ENCODE measurements at regions not wholly inside any gene's neighbourhood (a gene's known extent, or its start where the extent isn't known, plus 50 kb on each side); places are given as distances from the start of the nearest gene placed in this dataset.

DNA sequence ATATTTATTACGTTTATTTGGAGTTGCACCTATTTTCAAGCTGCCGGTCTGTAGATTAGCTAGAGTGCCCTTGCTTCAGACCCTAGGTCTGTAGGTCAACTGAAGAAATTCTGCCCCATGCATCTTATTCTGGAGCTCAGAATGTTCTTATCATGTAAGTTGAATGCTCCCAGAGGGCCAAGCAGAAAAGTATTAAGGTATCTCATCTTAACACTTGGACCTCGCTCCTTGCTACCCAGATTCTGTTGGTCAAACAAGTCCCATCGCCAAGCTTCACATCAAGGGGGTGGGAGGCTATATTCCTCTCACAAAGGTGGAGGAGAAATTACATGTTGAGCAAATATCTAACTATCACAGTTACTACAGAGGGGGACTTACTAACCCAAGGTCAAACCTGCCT lies 187.7 kb downstream of the C1orf94 start:
- DNase-seq, result peak; percentile 4
- H3K4me1 Mint-ChIP-seq, result no peaks in the 10 kb centered on the region

More for the DNA sequence above, 187.7 kb downstream of the C1orf94 start:
- Histone ChIP-seq H3K56ac (ENCODE audit: insufficient read length, low read depth, low read length) (no peak overlapping the region), H3K9ac (ENCODE audit: extremely low read depth, insufficient read length, low read length) (no peak overlapping the region), H2BK15ac (ENCODE audit: low read depth, low read length) (no peak overlapping the region), H2BK12ac (ENCODE audit: insufficient read length, low read depth, low read length) (no peak overlapping the region), H4K91ac (ENCODE audit: insufficient read length, low read depth, low read length) (no peak overlapping the region), H4K5ac (ENCODE audit: insufficient read length, low read depth, low read length) (no peak overlapping the region), H4K20me1 (ENCODE audit: control insufficient read depth, insufficient read depth, insufficient read length) (no peaks in the 10 kb centered on the region), H3K9me3 (ENCODE audit: control insufficient read depth, low read depth, low read length) (no peaks in the 10 kb centered on the region), H2AFZ (ENCODE audit: low read length) (no peak overlapping the region), H3K4me1 (ENCODE audit: insufficient read depth, low read length) (no peaks in the 10 kb centered on the region), H3K23ac (ENCODE audit: insufficient read length, low read depth, low read length) (no peak overlapping the region), H2BK120ac (ENCODE audit: low read depth, low read length, poor library complexity, severe bottlenecking) (no peak overlapping the region), H4K8ac (replicated peaks; ENCODE audit: insufficient read length, low read depth, low read length) (no peak overlapping the region), H3K27ac (ENCODE audit: insufficient read length, low read depth, low read length) (no peak overlapping the region), H3K79me2 (ENCODE audit: insufficient read depth, low read length) (no peaks in the 10 kb centered on the region), H3K14ac (ENCODE audit: insufficient read depth, low read length) (no peak overlapping the region), H3K79me1 (ENCODE audit: insufficient read depth, low read depth, low read length, poor library complexity, severe bottlenecking) (no peaks in the 10 kb centered on the region), H3K23me2 (ENCODE audit: insufficient read length, low read depth, low read length, poor library complexity, severe bottlenecking) (no peaks in the 10 kb centered on the region), H3T11ph (ENCODE audit: low read length) (no peak overlapping the region), H3K18ac (ENCODE audit: insufficient read length, low read depth, low read length) (no peak overlapping the region), H3K4ac (ENCODE audit: low read depth, low read length) (no peak overlapping the region), H3K27me3 (ENCODE audit: insufficient read depth, low read length) (no peaks in the 10 kb centered on the region), H2BK5ac (ENCODE audit: insufficient read length, low read length) (no peak overlapping the region), H2BK20ac (ENCODE audit: low read depth, low read length, poor library complexity, severe bottlenecking) (no peak overlapping the region), H2AK5ac (ENCODE audit: insufficient read length, low read length) (no peak overlapping the region), H3K4me2 (ENCODE audit: insufficient read depth, insufficient read length, low read length) (no peak overlapping the region)
- peaks cover 23% of the 10 kb centered on the region for H3K27me3 Mint-ChIP-seq (ENCODE audit: low read depth)
- no peak for TF ChIP-seq CTCF (conservative IDR thresholded peaks at IDR 0.05)
- H3K9me3 Mint-ChIP-seq, result peaks cover 0 to 3% of the 10 kb centered on the region in 2 experiments; a peak in 1 of 5 replicates
- WGBS (ENCODE audit: extremely low coverage, insufficient read length, low lambda C conversion rate), result no CpG with 5 or more reads among the region's 4 CpGs
- H3K4me3 Mint-ChIP-seq, result no peak overlapping the region
- H3K36me3 Mint-ChIP-seq (ENCODE audit: insufficient read depth in 1 of 3, low read depth in 3 of 3), result no peaks in the 10 kb centered on the region; a peak in 1 of 7 replicates
- no peak overlapping the region for H3K27ac Mint-ChIP-seq

Data from H9 (cell line).